ENCODE measurements at regions not wholly inside any gene's neighbourhood (a gene's known extent, or its start where the extent isn't known, plus 50 kb on each side); places are given as distances from the start of the nearest gene placed in this dataset.

GRCh38 chr9:2292733-2293132, 277.6 kb downstream of the SMARCA2 start (continued):
- TF ChIP-seq NR2C2 (CRISPR knock-in tag; IDR thresholded peaks at IDR 0.05) = no peak
- TF ChIP-seq NR2C2 (tag; IDR thresholded peaks at IDR 0.05) = no peak

GRCh38 chr9:2297771-2298170, 282.6 kb downstream of the SMARCA2 start:
- no peak for DNase-seq (ENCODE audit: extremely low read depth in 1 of 4, low spot score in 3 of 4)
- no peak for TF ChIP-seq REST (IDR thresholded peaks at IDR 0.05; ENCODE audit: borderline replicate concordance)
- TF ChIP-seq REST (CRISPR knock-in tag; IDR thresholded peaks at IDR 0.05; ENCODE audit: low read depth) = no peak
- no peak for TF ChIP-seq NFXL1 (CRISPR knock-in tag; IDR thresholded peaks at IDR 0.05)
- no peak for TF ChIP-seq GTF2A2 (tag; IDR thresholded peaks at IDR 0.05)
- no peak for TF ChIP-seq ZNF436 (CRISPR knock-in tag; IDR thresholded peaks at IDR 0.05)
- TF ChIP-seq HDGF (IDR thresholded peaks at IDR 0.05) = no peak
- no peak for ATAC-seq
- ChIA-PET CTCF (ENCODE audit: low intra/inter-chr PET ratio) (no interaction called here), POLR2A (no interaction called here)
- Histone ChIP-seq H3K27me3 (ENCODE audit: control insufficient read depth in 2 of 2, insufficient read depth in 2 of 2, low read length in 2 of 2) (no peaks in the 10 kb centered on the region), H3K36me3 (ENCODE audit: control insufficient read depth, insufficient read depth, low read length) (no peaks in the 10 kb centered on the region), H3K79me2 (ENCODE audit: control insufficient read depth, insufficient read depth, low read length) (no peaks in the 10 kb centered on the region), H3K9ac (ENCODE audit: insufficient read depth in 1 of 2, low read depth in 2 of 2, low read length in 2 of 2) (no peak overlapping the region), H3K4me1 (replicated peaks in 1 of 2; ENCODE audit: control insufficient read depth in 2 of 2, insufficient read depth in 2 of 2, low read length in 2 of 2) (no peaks in the 10 kb centered on the region), H4K20me1 (replicated peaks; ENCODE audit: control insufficient read depth, insufficient read depth, low read length) (no peaks in the 10 kb centered on the region), H2AFZ (ENCODE audit: low read depth, low read length) (no peak overlapping the region), H3K9me3 (replicated peaks; ENCODE audit: control insufficient read depth, insufficient read depth, low read depth, low read length) (no peaks in the 10 kb centered on the region), H3K4me3 (no peak overlapping the region), H3K27ac (ENCODE audit: extremely low read depth, low read depth, low read length) (no peak overlapping the region), H3K9me1 (ENCODE audit: control insufficient read depth, insufficient read depth, low read length) (no peaks in the 10 kb centered on the region), H3K4me2 (ENCODE audit: insufficient read depth, low read length) (no peak overlapping the region)
- intact Hi-C loops (cut with micrococcal nuclease) (no loop called here), in situ Hi-C loops (cut with MboI) (no loop called here)
- BruUV-seq (replicated peaks) = no TSS peak
- 9% methylated on average over 1 of the region's 1 CpG for WGBS (ENCODE audit: insufficient coverage, low coverage, missing lambda C conversion rate)
- FAIRE-seq = no peak
